Right lobe of liver (tissue), 6 donors: ENCODE measurements at regions not wholly inside any gene's neighbourhood (a gene's known extent, or its start where the extent isn't known, plus 50 kb on each side); places are given as distances from the start of the nearest gene placed in this dataset.
A peak's percentile ranks its signal among the peaks of the same experiment; 100 is the strongest.
"Not testable (repeated sequence)": the region's sequence is repeated elsewhere in the genome, so short reads cannot be mapped to it uniquely, and the experiment has no call there.

ENCODE experiments used
- ATAC-seq, 4 donors: fragments of 200-7000 bp; cut with Tn5 transposase; one replicate each; pipeline ENCODE4 v1.9.1; 2020; ENCODE audit warnings: mild to moderate bottlenecking in 4 of 4, moderate library complexity in 4 of 4
- DNase-seq, 3 donors: peaks; one replicate each; pipeline ENCODE4 v3.0.0-alpha.2; 2020
- H3K27ac ChIP-seq, 3 donors: fragments of 200-600 bp; one replicate each; pipeline ENCODE4 v1.8.0; 2022
- H3K27me3 ChIP-seq, 2 donors: fragments of 200-600 bp; one replicate each; pipeline ENCODE4 v1.8.0; 2022
- H3K36me3 ChIP-seq, 4 donors: fragments of 200-600 bp; sonication (generic) in 1 of 4; one replicate each; pipeline versions ENCODE4 v1.5.1 to v1.8.0; 2017 to 2022; ENCODE audit warnings: control low read depth in 1 of 4
- H3K4me1 ChIP-seq, 4 donors: fragments of 200-600 bp; sonication (generic) in 1 of 4; one replicate each; pipeline versions ENCODE4 v1.5.1 to v1.8.0; 2017 to 2022; ENCODE audit warnings: control low read depth in 1 of 4
- H3K4me3 ChIP-seq, 3 donors: fragments of 200-600 bp; one replicate each; pipeline ENCODE4 v1.8.0; 2022
- H3K9me3 ChIP-seq, 4 donors: fragments of 200-600 bp; sonication (generic) in 1 of 4; one replicate each; pipeline versions ENCODE4 v1.5.1 to v1.8.0; 2017 to 2022; ENCODE audit warnings: control low read depth in 1 of 4
- POLR2A ChIP-seq: fragments of 450-650 bp; IDR thresholded peaks from one replicate; pipeline ENCODE4 v1.6.1; 2017; ENCODE audit warnings: antibody characterized with exemption, mild to moderate bottlenecking
- WGBS: methylation state at CpG from one replicate; pipeline ENCODE4 v1.1.6; 2018; ENCODE audit warnings: low coverage, low lambda C conversion rate; ENCODE audit not compliant: insufficient coverage; ENCODE audit errors: missing lambda C conversion rate; 5-methylcytosine and 5-hydroxymethylcytosine counted together
- intact Hi-C, 2 donors: fragments of 100-400 bp; cut with DNase I; formaldehyde crosslinking; loops; one replicate each; pipeline versions ENCODE4 v1.11.2 to v1.14.1; 2022
- TF ChIP-seq, protein P1 (sequence below), 4 donors: fragments of 200-600 bp in 3 of 4; fragments of 450-650 bp in 1 of 4; IDR thresholded peaks; one replicate each; pipeline versions ENCODE4 v1.5.1 to v1.8.0; 2016 to 2022; ENCODE audit warnings: antibody characterized with exemption in 4 of 4, mild to moderate bottlenecking in 2 of 4
- donor health status: DM: no; HTN: yes; CAD: no.
- donor health status: DM: no; HTN: no; CAD: no.
- donor health status: DM: no; HTN: no; CAD: no.
- donor health status: DM: no; HTN: yes; CAD: no.
- donor health status: DM: no; HTN: yes; CAD: no.

GRCh38 chr2:131832209-131832780 lies 304.6 kb downstream of the CCDC74A start:
- H3K4me3 ChIP-seq, H3K27me3 ChIP-seq, ATAC-seq, intact Hi-C loops, H3K9me3 ChIP-seq, H3K36me3 ChIP-seq, H3K27ac ChIP-seq, DNase-seq, H3K4me1 ChIP-seq: not testable (repeated sequence)
- 83% methylated on average over 3 of the region's 10 CpGs for WGBS

DNA sequence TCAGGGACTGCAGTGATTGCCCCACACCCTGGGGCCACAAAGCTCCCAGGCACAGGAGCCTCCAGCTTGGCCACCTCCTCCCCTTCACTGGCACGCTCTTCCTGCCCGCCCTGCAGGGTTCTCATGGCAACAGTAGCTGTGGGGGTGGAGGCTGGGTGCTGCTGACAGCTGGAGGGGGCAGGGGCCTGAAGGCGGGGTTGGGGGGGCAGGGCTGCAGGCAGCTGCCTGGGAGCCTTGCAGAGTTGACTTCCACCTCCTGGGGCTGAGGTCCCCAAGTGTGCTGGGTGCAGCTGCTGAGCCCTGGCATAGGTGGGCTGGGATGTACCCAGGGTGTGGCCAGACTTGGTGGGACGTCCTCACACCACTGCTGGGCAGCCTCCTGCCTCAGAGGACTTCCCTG lies 305.2 kb downstream of the CCDC74A start:
- H3K4me3 ChIP-seq, H3K36me3 ChIP-seq, H3K4me1 ChIP-seq, DNase-seq, H3K9me3 ChIP-seq, H3K27me3 ChIP-seq, H3K27ac ChIP-seq, ATAC-seq, intact Hi-C loops: not testable (repeated sequence)
- WGBS, result no CpG with 5 or more reads among the region's 4 CpGs

DNA sequence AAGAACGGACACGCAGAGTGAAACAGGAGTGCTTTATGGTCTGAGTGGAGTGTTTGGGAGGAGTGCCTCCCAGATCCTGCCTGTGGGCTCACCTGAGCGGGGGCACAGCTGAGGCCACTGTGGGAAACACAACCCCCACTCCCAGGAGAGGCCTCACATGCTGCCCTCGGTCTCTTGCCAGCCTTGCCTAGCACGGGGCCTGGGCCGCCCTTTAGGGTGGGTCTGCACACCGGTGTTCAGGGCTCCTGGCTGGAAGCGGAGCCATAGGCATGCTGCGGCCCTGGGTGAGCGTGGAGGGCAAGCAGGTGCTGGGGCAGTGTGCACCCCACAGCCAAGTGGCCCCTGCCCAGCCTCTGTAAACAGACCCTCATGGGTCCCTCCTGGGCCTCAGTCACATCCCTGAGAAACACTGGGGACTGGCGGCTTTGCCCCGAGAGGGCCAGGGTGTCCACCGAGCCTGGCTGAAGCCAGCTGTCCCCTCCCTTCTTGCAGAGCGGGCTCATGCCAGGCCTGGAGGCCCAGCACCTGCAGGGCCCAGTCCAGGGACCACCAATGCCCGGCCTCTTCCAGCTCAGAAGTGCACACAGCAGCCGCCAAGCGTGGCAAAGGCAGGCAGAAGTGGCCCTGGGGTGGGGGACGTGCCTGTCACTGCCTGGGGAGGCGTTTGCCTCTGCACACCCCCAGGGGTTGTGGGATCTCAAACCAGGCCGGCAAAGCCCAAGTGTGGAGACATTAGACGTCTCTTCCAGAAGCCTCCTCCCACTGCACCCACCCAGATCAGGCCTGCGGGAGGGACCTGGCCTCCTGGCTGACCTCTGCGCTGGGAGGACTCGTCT lies 305.9 kb downstream of the CCDC74A start:
- H3K27ac ChIP-seq, H3K4me1 ChIP-seq, H3K36me3 ChIP-seq, DNase-seq, H3K9me3 ChIP-seq, H3K4me3 ChIP-seq, H3K27me3 ChIP-seq, intact Hi-C loops: not testable (repeated sequence)
- peak in 1 of 4 donors; percentile 12 for ATAC-seq
- WGBS, result 50% methylated on average over 2 of the region's 24 CpGs

GRCh38 chr2:131834203-131835020 lies 306.7 kb downstream of the CCDC74A start:
- H3K9me3 ChIP-seq, intact Hi-C loops, H3K4me3 ChIP-seq, H3K4me1 ChIP-seq, DNase-seq, ATAC-seq, H3K27me3 ChIP-seq, H3K27ac ChIP-seq, H3K36me3 ChIP-seq: not testable (repeated sequence)
- WGBS, result 81% methylated on average over 9 of the region's 31 CpGs

GRCh38 chr2:131835022-131835421 lies 307.3 kb downstream of the CCDC74A start:
- H3K9me3 ChIP-seq, H3K27me3 ChIP-seq, intact Hi-C loops, DNase-seq, H3K4me3 ChIP-seq, H3K27ac ChIP-seq, H3K36me3 ChIP-seq, H3K4me1 ChIP-seq, ATAC-seq: not testable (repeated sequence)
- WGBS, result no CpG with 5 or more reads among the region's 9 CpGs

DNA sequence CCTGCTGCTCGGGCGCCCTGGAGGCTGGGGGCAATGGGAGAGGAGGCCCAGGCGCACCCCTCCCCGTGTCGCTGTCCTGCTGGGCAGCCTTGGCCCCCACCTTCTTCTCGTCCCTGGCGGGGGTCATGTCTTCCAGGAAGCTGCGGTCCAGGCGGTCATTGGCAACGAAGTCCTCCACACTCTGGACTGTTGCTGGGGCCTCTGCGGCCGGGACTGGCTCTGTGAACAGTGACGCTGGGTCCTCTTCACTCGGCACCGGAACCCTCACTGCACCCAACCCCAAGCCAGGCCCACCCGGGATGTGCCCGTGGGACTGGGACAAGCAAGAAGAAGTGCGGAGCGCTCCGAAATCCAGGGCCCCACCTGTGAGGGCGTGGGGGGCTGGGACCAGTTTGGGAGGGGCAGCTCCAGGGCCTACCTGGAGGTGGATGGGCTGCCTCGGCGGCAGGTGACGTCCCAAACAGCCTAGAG lies 308.0 kb downstream of the CCDC74A start:
- TF ChIP-seq, protein P1, sequence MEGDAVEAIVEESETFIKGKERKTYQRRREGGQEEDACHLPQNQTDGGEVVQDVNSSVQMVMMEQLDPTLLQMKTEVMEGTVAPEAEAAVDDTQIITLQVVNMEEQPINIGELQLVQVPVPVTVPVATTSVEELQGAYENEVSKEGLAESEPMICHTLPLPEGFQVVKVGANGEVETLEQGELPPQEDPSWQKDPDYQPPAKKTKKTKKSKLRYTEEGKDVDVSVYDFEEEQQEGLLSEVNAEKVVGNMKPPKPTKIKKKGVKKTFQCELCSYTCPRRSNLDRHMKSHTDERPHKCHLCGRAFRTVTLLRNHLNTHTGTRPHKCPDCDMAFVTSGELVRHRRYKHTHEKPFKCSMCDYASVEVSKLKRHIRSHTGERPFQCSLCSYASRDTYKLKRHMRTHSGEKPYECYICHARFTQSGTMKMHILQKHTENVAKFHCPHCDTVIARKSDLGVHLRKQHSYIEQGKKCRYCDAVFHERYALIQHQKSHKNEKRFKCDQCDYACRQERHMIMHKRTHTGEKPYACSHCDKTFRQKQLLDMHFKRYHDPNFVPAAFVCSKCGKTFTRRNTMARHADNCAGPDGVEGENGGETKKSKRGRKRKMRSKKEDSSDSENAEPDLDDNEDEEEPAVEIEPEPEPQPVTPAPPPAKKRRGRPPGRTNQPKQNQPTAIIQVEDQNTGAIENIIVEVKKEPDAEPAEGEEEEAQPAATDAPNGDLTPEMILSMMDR (IDR thresholded peaks at IDR 0.05), result no peak
- TF ChIP-seq POLR2A, result no peak
- no peak for ATAC-seq
- no peaks in the 10 kb centered on the region for H3K27me3 ChIP-seq
- H3K27ac ChIP-seq, result no peak overlapping the region
- H3K4me1 ChIP-seq, result no peaks in the 10 kb centered on the region
- no peak overlapping the region for H3K4me3 ChIP-seq
- no peaks in the 10 kb centered on the region for H3K9me3 ChIP-seq
- WGBS, result no CpG with 5 or more reads among the region's 24 CpGs
- H3K36me3 ChIP-seq, result no peaks in the 10 kb centered on the region
- intact Hi-C loops, result no loop called here
- DNase-seq, result no peak

- WGBS, result no CpG with 5 or more reads among the region's 11 CpGs
- H3K9me3 ChIP-seq, DNase-seq, H3K27me3 ChIP-seq, H3K27ac ChIP-seq, H3K4me3 ChIP-seq, intact Hi-C loops, H3K36me3 ChIP-seq, H3K4me1 ChIP-seq, ATAC-seq: not testable (repeated sequence)
Observed at GRCh38 chr2:131836116-131836515, 308.4 kb downstream of the CCDC74A start.

GRCh38 chr2:131844044-131844443 lies 316.4 kb downstream of the CCDC74A start:
- intact Hi-C loops, ATAC-seq, H3K4me3 ChIP-seq, DNase-seq, H3K9me3 ChIP-seq, H3K36me3 ChIP-seq, H3K27me3 ChIP-seq, H3K27ac ChIP-seq, H3K4me1 ChIP-seq: not testable (repeated sequence)
- WGBS, result 29% methylated on average over 2 of the region's 2 CpGs

DNA sequence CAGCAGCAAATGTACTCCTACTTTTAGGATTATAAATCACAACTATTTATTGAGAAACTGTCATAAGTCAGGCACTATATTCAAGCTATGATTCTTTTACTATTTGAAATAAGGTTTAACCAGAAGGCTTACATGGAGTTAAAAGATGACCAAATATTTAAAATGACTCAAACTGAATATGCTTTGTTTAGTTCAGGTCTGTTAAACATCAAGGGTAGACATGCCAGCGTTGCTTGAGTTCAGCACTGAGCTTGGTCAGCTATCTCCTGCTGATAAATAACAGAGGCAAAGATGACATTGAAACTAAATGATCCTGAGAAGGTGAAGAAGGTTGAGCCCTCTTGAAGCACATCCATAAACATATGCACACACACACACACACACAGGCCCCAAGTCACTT lies 305.6 kb downstream of the ANKRD30BL start:
- H3K27me3 ChIP-seq, intact Hi-C loops, H3K4me1 ChIP-seq, DNase-seq, H3K4me3 ChIP-seq, H3K27ac ChIP-seq, H3K9me3 ChIP-seq, H3K36me3 ChIP-seq, ATAC-seq: not testable (repeated sequence)
- 36% methylated on average over 1 of the region's 1 CpG for WGBS
